Ishikawa (cell line): ENCODE measurements at regions not wholly inside any gene's neighbourhood (a gene's known extent, or its start where the extent isn't known, plus 50 kb on each side); places are given as distances from the start of the nearest gene placed in this dataset.

ENCODE experiments used
- CEBPB ChIP-seq: IDR thresholded peaks from 2 replicates; pipeline ENCODE4 v1.6.1; 2012
- CREB1 ChIP-seq: IDR thresholded peaks from 2 replicates; pipeline ENCODE4 v1.6.1; 2012; ENCODE audit warnings: low read depth
- EGR1 ChIP-seq: IDR thresholded peaks from 2 replicates; pipeline ENCODE4 v1.6.1; 2012
- EP300 ChIP-seq: IDR thresholded peaks from 2 replicates; pipeline ENCODE4 v1.6.1; 2012; ENCODE audit warnings: borderline replicate concordance
- FOXM1 ChIP-seq: IDR thresholded peaks from 2 replicates; pipeline ENCODE4 v1.6.1; 2012; ENCODE audit warnings: low read depth, borderline replicate concordance
- NFIC ChIP-seq: IDR thresholded peaks from 2 replicates; pipeline ENCODE4 v1.6.1; 2012
- RAD21 ChIP-seq: IDR thresholded peaks from 2 replicates; pipeline ENCODE4 v1.6.1; 2012; ENCODE audit warnings: low read depth
- TAF1 ChIP-seq: IDR thresholded peaks from 2 replicates; pipeline ENCODE4 v1.6.1; 2012; ENCODE audit warnings: low read depth, mild to moderate bottlenecking
- TCF12 ChIP-seq: IDR thresholded peaks from 2 replicates; pipeline ENCODE4 v1.6.1; 2012; ENCODE audit warnings: low read depth
- TEAD4 ChIP-seq: IDR thresholded peaks from 2 replicates; pipeline ENCODE4 v1.6.1; 2012
- USF1 ChIP-seq: IDR thresholded peaks from 2 replicates; pipeline ENCODE4 v1.6.1; 2012
- YY1 ChIP-seq: IDR thresholded peaks from 2 replicates; pipeline ENCODE4 v1.6.1; 2012; ENCODE audit warnings: low read depth
- ZBTB7A ChIP-seq: IDR thresholded peaks from 2 replicates; pipeline ENCODE4 v1.6.1; 2012; ENCODE audit warnings: low read depth
- TF ChIP-seq, protein P1 (sequence below): IDR thresholded peaks from 2 replicates; pipeline ENCODE4 v1.6.1; 2012
- TF ChIP-seq, protein P2 (sequence below): IDR thresholded peaks from 2 replicates; pipeline ENCODE4 v1.6.1; 2012; ENCODE audit warnings: low read depth, mild to moderate bottlenecking

GRCh38 chrX:45771114-45771513 is 570.4 kb upstream of the DIPK2B start:
- TF ChIP-seq, protein P1, sequence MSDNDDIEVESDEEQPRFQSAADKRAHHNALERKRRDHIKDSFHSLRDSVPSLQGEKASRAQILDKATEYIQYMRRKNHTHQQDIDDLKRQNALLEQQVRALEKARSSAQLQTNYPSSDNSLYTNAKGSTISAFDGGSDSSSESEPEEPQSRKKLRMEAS, result no peak

DNA sequence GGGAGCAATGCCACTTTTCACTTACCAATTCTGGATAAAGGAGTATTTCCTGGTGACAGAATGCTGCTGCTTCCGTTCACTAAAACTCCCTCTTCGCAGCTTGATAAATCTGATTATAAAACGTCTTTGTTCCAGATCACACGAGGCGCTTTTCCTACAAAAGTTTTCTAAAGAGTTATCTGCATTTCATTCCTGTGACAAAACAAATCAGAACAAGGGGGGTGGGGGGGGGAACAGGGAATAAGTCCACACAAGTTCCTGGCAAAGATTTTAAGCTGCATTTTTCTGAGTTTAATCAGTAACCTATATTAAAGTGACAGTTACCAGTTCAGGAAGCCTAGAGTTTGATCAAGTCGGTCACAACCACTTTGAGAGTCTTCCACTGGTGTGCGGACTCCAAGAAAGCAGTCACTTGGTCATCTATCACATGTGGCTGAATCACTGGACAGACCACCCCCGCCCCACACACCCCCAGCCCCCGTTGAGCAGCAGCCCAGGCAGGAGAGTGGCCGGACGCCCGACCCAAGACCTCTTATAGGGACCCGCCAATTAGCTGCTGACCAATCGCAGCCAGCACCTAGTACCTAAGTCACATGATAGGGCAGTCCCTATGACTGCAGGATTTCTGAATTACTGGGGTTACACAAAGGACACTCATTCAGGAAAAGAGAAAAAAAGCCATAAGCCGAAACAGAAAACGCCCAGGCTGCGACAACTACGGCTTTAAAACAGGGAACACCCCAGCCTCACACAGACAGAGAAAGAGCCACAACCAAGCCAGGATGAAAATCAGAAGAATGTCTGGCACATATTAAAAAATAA is 569.3 kb upstream of the DIPK2B start:
- TF ChIP-seq ZBTB7A, result no peak
- no peak for TF ChIP-seq RAD21
- TF ChIP-seq FOXM1, result no peak
- TF ChIP-seq USF1, result no peak
- TF ChIP-seq CEBPB, result no peak

- TF ChIP-seq NFIC (no peak), CREB1 (no peak), USF1 (no peak), TCF12 (no peak), TEAD4 (no peak), ZBTB7A (no peak), TAF1 (no peak), YY1 (no peak), RAD21 (no peak), CEBPB (no peak), FOXM1 (no peak), EGR1 (no peak), EP300 (no peak)
- TF ChIP-seq, protein P2, sequence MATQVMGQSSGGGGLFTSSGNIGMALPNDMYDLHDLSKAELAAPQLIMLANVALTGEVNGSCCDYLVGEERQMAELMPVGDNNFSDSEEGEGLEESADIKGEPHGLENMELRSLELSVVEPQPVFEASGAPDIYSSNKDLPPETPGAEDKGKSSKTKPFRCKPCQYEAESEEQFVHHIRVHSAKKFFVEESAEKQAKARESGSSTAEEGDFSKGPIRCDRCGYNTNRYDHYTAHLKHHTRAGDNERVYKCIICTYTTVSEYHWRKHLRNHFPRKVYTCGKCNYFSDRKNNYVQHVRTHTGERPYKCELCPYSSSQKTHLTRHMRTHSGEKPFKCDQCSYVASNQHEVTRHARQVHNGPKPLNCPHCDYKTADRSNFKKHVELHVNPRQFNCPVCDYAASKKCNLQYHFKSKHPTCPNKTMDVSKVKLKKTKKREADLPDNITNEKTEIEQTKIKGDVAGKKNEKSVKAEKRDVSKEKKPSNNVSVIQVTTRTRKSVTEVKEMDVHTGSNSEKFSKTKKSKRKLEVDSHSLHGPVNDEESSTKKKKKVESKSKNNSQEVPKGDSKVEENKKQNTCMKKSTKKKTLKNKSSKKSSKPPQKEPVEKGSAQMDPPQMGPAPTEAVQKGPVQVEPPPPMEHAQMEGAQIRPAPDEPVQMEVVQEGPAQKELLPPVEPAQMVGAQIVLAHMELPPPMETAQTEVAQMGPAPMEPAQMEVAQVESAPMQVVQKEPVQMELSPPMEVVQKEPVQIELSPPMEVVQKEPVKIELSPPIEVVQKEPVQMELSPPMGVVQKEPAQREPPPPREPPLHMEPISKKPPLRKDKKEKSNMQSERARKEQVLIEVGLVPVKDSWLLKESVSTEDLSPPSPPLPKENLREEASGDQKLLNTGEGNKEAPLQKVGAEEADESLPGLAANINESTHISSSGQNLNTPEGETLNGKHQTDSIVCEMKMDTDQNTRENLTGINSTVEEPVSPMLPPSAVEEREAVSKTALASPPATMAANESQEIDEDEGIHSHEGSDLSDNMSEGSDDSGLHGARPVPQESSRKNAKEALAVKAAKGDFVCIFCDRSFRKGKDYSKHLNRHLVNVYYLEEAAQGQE, result no peak
- TF ChIP-seq, protein P1, result no peak
These were observed 568.1 kb upstream of the DIPK2B start for GRCh38 chrX:45768666-45769236.

- TF ChIP-seq USF1 (no peak), YY1 (no peak), FOXM1 (no peak), CREB1 (no peak), RAD21 (no peak), EP300 (no peak), NFIC (no peak), CEBPB (no peak), TEAD4 (no peak), EGR1 (no peak), TCF12 (no peak), ZBTB7A (no peak), TAF1 (no peak)
- TF ChIP-seq, protein P2, result no peak
- TF ChIP-seq, protein P1, result no peak
These were observed 566.4 kb upstream of the DIPK2B start for GRCh38 chrX:45766981-45767501.

GRCh38 chrX:45765767-45766166 is 565.1 kb upstream of the DIPK2B start:
- TF ChIP-seq RAD21 (no peak), YY1 (no peak), TCF12 (no peak), TAF1 (no peak), TEAD4 (no peak), FOXM1 (no peak), EGR1 (no peak), NFIC (no peak), ZBTB7A (no peak), EP300 (no peak), USF1 (no peak), CEBPB (no peak), CREB1 (no peak)
- TF ChIP-seq, protein P1, result no peak
- TF ChIP-seq, protein P2, result no peak
